Omental fat pad (tissue), 3 donors: ENCODE measurements at regions not wholly inside any gene's neighbourhood (a gene's known extent, or its start where the extent isn't known, plus 50 kb on each side); places are given as distances from the start of the nearest gene placed in this dataset.

Source experiments
- ATAC-seq: fragments of 150-250 bp; one replicate; pipeline ENCODE4 v1.9.1; 2016; ENCODE audit warnings: mild to moderate bottlenecking, moderate library complexity; ENCODE audit not compliant: low FRiP score
- DNase-seq: peaks from one replicate; pipeline ENCODE4 v3.0.0-alpha.2; 2019; ENCODE audit warnings: low spot score
- CTCF ChIP-seq, 3 donors: fragments of 450-650 bp; IDR thresholded peaks; one replicate each; pipeline ENCODE4 v1.5.1; 2016 to 2017; ENCODE audit warnings: antibody characterized with exemption in 3 of 3, mild to moderate bottlenecking in 3 of 3, moderate library complexity in 2 of 3

GRCh38 chr12:127770118-127770517 is 496.9 kb upstream of the TMEM132C start:
- no peak for DNase-seq
- no peak for TF ChIP-seq CTCF (IDR thresholded peaks at IDR 0.05)
- no peak for ATAC-seq

GRCh38 chr12:127771546-127771945 is 495.4 kb upstream of the TMEM132C start:
- no peak for TF ChIP-seq CTCF (IDR thresholded peaks at IDR 0.05)

DNA sequence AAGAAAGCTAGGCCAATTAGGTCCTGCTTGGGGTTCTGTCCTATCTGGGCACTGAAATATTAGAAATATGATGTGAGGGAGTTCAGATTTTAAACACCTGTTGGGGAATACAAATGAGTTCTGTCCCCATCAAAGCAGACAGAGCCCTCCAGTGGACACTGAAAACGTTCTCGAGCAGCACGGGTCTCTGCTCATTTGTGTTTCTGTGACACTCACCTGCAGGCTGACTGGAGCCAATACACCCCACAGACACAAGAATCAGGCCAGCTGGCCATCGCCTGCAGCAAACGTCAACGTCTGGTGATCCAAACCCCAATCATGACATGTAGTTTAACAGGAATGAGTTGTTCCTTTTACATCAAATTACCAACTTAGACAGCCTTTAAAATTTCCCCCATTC is 493.4 kb upstream of the TMEM132C start:
- ATAC-seq: no peak
- no peak for TF ChIP-seq CTCF (IDR thresholded peaks at IDR 0.05)
- no peak for DNase-seq

More at GRCh38 chr12:127771546-127771945, 495.4 kb upstream of the TMEM132C start:
- DNase-seq: no peak
- ATAC-seq: no peak

DNA sequence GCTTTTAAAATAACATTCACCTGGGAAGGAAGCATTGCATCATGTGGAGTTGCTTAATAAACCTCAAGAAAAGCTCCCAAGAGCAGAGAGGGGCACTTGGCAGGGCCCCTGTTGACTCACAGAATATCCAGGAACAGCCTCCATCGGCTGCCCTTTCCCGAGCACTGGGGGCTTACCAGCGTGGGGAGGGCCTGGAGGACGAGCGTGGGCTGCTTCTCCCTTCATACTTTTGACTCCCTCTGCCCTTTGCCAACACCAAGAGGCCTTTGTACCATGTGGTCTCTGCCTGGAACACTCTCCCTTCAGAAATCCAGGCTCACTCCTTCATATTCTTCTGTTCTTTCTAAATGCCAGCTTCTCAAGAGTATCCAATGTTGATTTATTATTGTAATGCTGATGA is 492.1 kb upstream of the TMEM132C start:
- TF ChIP-seq CTCF (IDR thresholded peaks at IDR 0.05): no peak
- DNase-seq: no peak
- peak; percentile 99 for ATAC-seq

DNA sequence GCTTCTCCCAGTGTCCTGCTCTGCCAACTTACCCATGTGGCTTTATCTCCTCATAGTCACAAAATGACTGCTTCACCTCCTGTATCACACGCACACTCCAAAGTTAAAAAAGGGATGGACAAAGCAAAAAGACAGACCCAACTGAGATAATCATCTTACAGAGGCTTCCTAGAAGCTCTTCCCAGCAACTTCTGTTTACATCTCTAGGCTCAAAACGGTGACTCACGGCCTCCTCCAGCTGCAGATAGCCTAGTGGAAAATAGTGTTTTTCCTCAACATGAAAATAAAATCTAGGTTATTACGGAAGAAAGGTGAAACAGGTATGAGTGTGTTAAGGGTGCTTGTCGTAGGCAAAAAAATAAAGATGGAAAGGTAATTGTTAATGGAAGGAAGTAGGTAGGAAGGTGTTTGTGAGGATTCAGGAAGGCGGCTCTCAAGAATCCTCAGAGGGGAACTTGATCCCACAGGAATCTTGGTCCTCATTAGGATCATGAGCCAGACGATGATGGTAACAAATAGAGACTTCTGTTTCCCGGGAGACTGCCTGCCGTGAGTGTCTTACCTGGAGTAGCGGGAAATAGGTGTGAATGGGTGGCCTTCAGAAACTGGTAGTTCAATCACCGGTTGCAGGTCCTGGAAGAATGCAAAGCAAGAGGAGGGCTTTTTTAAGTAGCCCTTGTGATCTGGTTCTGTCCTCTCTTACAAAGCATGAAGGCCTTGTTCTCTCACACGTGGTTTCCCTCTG is 487.5 kb upstream of the TMEM132C start:
- no peak for DNase-seq
- no peak for ATAC-seq
- no peak for TF ChIP-seq CTCF (IDR thresholded peaks at IDR 0.05)

DNA sequence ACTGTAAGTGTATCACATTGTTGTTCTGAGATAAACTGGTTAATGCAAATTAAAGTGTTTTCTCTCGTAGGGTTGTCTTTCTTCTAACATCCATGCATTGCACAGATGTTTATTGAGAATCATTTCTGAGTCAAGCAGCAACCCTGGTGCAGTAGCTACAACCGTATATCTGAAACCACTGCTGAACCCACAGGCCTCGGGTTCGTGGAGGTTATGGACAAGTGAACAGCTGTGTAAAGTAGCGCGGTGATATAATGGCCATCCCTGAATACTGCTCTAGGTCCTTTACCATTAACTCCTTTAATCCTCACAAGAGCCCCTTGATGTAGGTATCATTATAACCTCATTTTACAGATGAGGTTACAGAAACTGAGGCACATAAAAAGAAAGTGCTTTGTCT is 486.1 kb upstream of the TMEM132C start:
- ATAC-seq (no peak), DNase-seq (no peak)
- no peak for TF ChIP-seq CTCF (IDR thresholded peaks at IDR 0.05)

DNA sequence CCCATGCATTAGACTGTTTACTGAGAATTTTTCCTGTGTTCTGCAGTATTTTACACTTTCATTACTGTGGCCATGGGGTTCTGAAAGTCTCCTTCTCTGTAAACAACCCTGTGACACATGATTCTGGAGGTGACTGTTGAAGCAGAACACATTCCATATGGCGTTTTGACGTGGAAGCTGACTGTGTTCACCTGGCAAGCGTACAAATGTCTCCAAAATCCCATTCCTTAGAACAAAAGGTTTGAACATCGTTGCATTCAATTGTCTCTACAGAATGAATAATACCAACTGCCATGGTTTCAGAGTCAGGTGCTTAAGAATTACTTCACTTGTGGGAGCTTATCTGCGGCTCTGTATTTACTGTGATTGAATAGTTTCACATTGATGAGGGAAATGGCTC is 485.6 kb upstream of the TMEM132C start:
- DNase-seq (no peak), ATAC-seq (no peak)
- TF ChIP-seq CTCF (IDR thresholded peaks at IDR 0.05): no peak
